ENCODE measurements at regions not wholly inside any gene's neighbourhood (a gene's known extent, or its start where the extent isn't known, plus 50 kb on each side); places are given as distances from the start of the nearest gene placed in this dataset.

DNA sequence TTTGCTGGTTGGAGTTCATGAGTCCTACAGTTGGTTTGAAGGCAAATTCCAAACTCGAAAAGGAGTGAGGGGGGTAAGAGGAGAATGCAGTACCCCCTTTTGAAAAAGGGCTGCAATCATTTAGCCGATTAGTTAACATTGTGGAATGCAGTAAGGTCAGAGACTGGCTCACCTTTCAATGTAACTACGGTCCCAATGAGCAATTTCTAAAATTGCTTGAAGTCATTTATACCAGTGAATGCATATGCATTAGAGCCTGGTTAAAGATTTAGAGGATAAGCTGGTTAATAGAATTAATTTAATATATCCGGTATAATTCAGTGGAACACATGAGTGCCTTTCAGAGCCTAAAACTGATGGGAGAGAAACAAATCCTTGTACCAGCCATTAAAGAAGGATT is 172.6 kb upstream of the PAPPA start:
- no peaks in the 10 kb centered on the region for H3K27me3 ChIP-seq (replicated peaks; ENCODE audit: control insufficient read depth, insufficient read depth, low read length)
- H3K4me1 ChIP-seq (ENCODE audit: control insufficient read depth, insufficient read depth, low read length), result no peaks in the 10 kb centered on the region
- no peak for DNase-seq (ENCODE audit: low read depth)
- H3K9ac ChIP-seq (ENCODE audit: low read length), result no peak overlapping the region
- no peak overlapping the region for H3K4me3 ChIP-seq (ENCODE audit: low read length)
- peaks cover 5% of the 10 kb centered on the region for H3K9me3 ChIP-seq (ENCODE audit: control insufficient read depth, low read length)
- H3K36me3 ChIP-seq (ENCODE audit: control insufficient read depth, insufficient read depth, low read length, severe bottlenecking), result no peaks in the 10 kb centered on the region

DNA sequence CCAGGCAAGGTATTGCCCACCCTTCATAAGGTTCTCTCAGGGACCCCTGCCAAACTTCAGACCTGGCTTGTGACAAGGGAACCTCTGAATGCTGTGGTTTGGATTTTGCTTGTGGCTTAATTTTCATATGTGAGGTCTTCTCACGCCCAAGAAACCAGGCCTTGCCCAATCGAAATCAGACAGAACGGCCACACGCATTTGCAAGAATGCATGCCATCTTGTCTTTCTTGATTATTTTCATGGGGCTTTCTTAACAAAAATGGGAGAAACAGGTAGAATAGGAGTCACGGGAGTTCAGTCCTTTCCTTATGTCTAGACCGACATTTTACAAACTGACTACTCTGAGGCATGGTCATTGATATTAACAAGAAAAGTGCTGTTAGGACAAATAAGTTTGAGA is 170.2 kb upstream of the PAPPA start:
- no peaks in the 10 kb centered on the region for H3K4me1 ChIP-seq (ENCODE audit: control insufficient read depth, insufficient read depth, low read length)
- H3K27me3 ChIP-seq (replicated peaks; ENCODE audit: control insufficient read depth, insufficient read depth, low read length), result no peaks in the 10 kb centered on the region
- no peak overlapping the region for H3K9ac ChIP-seq (ENCODE audit: low read length)
- H3K9me3 ChIP-seq (ENCODE audit: control insufficient read depth, low read length), result no peaks in the 10 kb centered on the region
- no peak for DNase-seq (ENCODE audit: low read depth)
- no peaks in the 10 kb centered on the region for H3K36me3 ChIP-seq (ENCODE audit: control insufficient read depth, insufficient read depth, low read length, severe bottlenecking)
- H3K4me3 ChIP-seq (ENCODE audit: low read length), result no peak overlapping the region

DNA sequence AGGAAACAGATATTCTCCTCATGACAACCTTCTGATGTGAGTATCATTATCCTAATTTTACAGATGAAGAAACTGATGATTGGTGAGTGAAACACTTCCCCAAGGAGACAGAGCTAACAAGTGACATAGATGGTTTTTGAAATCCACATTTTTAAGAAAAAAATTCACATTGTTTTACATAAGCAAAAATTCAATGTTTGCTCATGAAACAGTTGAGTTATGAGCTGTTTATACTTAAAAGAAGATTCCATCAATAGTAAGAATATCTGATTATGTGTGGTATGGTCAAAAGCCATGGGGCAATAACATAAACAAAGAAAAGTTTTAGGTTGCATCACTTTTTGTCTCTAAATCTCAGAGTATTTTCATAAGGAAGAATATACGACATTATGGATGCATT is 167.9 kb upstream of the PAPPA start:
- no peaks in the 10 kb centered on the region for H3K9me3 ChIP-seq (ENCODE audit: control insufficient read depth, low read length)
- no peaks in the 10 kb centered on the region for H3K36me3 ChIP-seq (ENCODE audit: control insufficient read depth, insufficient read depth, low read length, severe bottlenecking)
- H3K4me1 ChIP-seq (ENCODE audit: control insufficient read depth, insufficient read depth, low read length), result no peaks in the 10 kb centered on the region
- H3K4me3 ChIP-seq (ENCODE audit: low read length), result no peak overlapping the region
- DNase-seq (ENCODE audit: low read depth), result peak; percentile 76
- H3K27me3 ChIP-seq (replicated peaks; ENCODE audit: control insufficient read depth, insufficient read depth, low read length), result no peaks in the 10 kb centered on the region
- no peak overlapping the region for H3K9ac ChIP-seq (ENCODE audit: low read length)

DNA sequence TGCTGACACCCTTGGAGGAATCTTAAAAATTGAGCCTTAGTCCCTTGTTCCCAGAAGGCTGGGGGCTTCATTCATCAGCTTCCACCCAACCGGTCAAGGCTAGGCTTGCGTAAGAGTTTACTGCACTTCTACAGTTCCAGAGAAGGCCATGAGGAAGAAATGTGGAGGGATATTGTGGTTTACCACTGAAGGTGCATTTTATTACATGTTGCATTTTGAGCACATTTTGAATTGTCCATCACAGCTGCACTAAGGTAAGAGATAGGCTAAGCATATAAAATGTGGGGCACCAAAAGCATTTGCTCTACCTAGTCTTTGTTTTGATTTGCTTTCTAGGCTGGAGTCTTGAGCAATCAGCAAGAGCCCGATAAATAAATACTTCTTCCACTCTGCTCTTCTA is 167.1 kb upstream of the PAPPA start:
- no peaks in the 10 kb centered on the region for H3K4me1 ChIP-seq (ENCODE audit: control insufficient read depth, insufficient read depth, low read length)
- no peaks in the 10 kb centered on the region for H3K36me3 ChIP-seq (ENCODE audit: control insufficient read depth, insufficient read depth, low read length, severe bottlenecking)
- H3K9me3 ChIP-seq (ENCODE audit: control insufficient read depth, low read length), result no peaks in the 10 kb centered on the region
- H3K4me3 ChIP-seq (ENCODE audit: low read length), result no peak overlapping the region
- peak; percentile 43 for DNase-seq (ENCODE audit: low read depth)
- H3K9ac ChIP-seq (ENCODE audit: low read length), result no peak overlapping the region
- H3K27me3 ChIP-seq (replicated peaks; ENCODE audit: control insufficient read depth, insufficient read depth, low read length), result no peaks in the 10 kb centered on the region

DNA sequence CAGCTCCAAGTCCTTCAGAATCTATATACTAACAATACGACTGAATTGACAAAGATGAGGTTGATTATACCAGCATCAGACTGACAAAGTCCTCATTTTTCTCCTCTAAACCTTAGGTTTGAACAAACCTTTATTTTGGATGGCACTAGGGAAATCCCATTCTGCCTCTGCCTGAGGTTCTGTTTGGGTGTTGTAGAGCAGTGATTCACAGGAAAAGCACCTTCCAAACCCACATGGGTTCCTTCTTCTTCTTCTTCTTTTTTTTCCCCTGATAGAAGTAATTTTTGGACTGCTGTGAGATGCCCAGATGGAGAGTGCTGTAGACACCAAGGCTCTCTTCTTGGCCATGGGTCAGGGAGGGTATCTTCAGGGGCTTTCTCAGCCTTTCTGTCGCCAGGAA is 164.9 kb upstream of the PAPPA start:
- Histone ChIP-seq H3K27me3 (replicated peaks; ENCODE audit: control insufficient read depth, insufficient read depth, low read length) (no peaks in the 10 kb centered on the region), H3K9ac (ENCODE audit: low read length) (no peak overlapping the region), H3K4me1 (ENCODE audit: control insufficient read depth, insufficient read depth, low read length) (no peaks in the 10 kb centered on the region), H3K36me3 (ENCODE audit: control insufficient read depth, insufficient read depth, low read length, severe bottlenecking) (no peaks in the 10 kb centered on the region), H3K4me3 (ENCODE audit: low read length) (no peak overlapping the region), H3K9me3 (ENCODE audit: control insufficient read depth, low read length) (no peaks in the 10 kb centered on the region)
- DNase-seq (ENCODE audit: low read depth), result no peak

DNA sequence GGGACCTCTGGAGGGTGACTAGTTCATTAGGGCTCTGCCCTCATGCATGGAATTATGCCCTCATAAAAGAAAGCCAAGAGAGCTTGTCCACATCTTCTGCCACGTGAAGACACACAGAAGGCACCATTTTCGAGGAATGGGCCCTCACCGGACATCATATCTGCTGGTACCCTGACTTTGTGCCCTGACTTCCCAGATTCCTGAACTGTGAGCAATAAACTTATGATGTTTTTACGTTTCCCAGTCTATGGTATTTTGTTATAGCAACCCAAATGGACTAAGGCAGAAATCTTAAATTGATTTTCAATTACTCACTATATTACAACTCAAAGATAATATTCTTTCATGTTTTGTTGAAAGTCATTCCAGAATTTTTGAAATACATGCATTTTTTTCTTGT is 163.8 kb upstream of the PAPPA start:
- Histone ChIP-seq H3K9ac (ENCODE audit: low read length) (no peak overlapping the region), H3K4me3 (ENCODE audit: low read length) (no peak overlapping the region), H3K27me3 (replicated peaks; ENCODE audit: control insufficient read depth, insufficient read depth, low read length) (no peaks in the 10 kb centered on the region), H3K4me1 (ENCODE audit: control insufficient read depth, insufficient read depth, low read length) (no peaks in the 10 kb centered on the region), H3K9me3 (ENCODE audit: control insufficient read depth, low read length) (no peaks in the 10 kb centered on the region), H3K36me3 (ENCODE audit: control insufficient read depth, insufficient read depth, low read length, severe bottlenecking) (no peaks in the 10 kb centered on the region)
- no peak for DNase-seq (ENCODE audit: low read depth)

DNA sequence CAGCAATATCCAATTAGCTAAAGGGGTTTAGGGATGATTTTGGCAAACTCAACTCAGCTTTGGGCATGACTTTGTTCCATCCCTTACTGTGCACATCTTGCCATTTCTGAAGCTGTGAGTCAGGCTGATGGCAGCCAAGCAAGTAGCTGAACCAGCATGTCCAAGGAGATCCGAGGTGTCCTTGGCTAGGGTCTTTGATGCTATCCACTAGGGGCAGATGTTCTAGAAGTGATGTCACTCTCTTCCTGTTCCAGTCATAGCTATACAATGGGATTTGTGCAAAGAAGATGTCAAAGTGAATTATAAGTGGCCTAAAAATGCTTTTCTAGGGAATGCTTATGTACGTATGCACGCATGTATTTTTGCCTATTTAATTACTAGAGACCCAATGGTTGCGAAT is 160.8 kb upstream of the PAPPA start:
- no peak for DNase-seq (ENCODE audit: low read depth)
- Histone ChIP-seq H3K9ac (ENCODE audit: low read length) (no peak overlapping the region), H3K27me3 (replicated peaks; ENCODE audit: control insufficient read depth, insufficient read depth, low read length) (no peaks in the 10 kb centered on the region), H3K9me3 (ENCODE audit: control insufficient read depth, low read length) (no peaks in the 10 kb centered on the region), H3K4me1 (ENCODE audit: control insufficient read depth, insufficient read depth, low read length) (peaks cover 14% of the 10 kb centered on the region), H3K4me3 (ENCODE audit: low read length) (no peak overlapping the region), H3K36me3 (ENCODE audit: control insufficient read depth, insufficient read depth, low read length, severe bottlenecking) (no peaks in the 10 kb centered on the region)

DNA sequence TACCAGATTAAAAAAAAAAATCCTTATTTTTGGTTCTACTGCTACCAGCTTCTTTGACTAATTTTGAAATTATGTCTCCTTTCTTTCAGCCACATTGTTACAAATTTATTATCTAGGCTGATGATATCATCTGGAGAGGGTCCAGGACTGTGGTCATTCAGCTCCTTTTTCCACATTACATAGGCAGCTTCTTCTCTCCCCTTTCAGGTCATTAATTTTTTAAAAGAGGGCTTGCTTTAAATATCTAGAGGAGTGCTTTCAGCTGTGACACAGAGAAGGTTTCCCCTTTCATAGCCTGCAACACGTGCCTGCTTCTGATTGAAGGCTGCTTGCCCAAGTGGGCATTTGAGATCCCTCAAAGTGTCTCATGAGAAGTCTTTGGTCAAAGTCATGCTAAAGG is 155.7 kb upstream of the PAPPA start:
- no peaks in the 10 kb centered on the region for H3K36me3 ChIP-seq (ENCODE audit: control insufficient read depth, insufficient read depth, low read length, severe bottlenecking)
- no peaks in the 10 kb centered on the region for H3K9me3 ChIP-seq (ENCODE audit: control insufficient read depth, low read length)
- no peak overlapping the region for H3K4me3 ChIP-seq (ENCODE audit: low read length)
- DNase-seq (ENCODE audit: low read depth), result peak; percentile 62
- no peaks in the 10 kb centered on the region for H3K27me3 ChIP-seq (replicated peaks; ENCODE audit: control insufficient read depth, insufficient read depth, low read length)
- no peak overlapping the region for H3K9ac ChIP-seq (ENCODE audit: low read length)
- peaks cover 26% of the 10 kb centered on the region for H3K4me1 ChIP-seq (ENCODE audit: control insufficient read depth, insufficient read depth, low read length)

DNA sequence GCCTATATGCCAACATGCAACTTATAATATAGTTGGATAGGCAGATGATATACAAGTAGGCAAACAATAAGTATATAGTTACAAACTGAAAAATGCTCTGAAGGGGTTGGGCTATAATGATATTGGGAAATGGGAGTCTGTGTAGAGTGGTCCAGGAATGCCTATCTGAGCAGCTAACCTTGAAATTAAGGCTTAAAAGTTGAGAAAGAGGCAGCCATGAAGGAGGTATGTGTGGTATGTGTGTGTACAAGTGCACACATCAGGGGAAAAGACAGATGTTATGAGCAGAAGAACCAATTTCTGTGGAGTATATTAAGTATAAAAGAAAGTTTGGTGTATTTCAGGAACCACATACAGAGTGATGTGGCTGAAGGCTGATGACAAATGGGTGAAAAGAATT is 154.9 kb upstream of the PAPPA start:
- H3K27me3 ChIP-seq (replicated peaks; ENCODE audit: control insufficient read depth, insufficient read depth, low read length), result no peaks in the 10 kb centered on the region
- peak; percentile 66 for DNase-seq (ENCODE audit: low read depth)

DNA sequence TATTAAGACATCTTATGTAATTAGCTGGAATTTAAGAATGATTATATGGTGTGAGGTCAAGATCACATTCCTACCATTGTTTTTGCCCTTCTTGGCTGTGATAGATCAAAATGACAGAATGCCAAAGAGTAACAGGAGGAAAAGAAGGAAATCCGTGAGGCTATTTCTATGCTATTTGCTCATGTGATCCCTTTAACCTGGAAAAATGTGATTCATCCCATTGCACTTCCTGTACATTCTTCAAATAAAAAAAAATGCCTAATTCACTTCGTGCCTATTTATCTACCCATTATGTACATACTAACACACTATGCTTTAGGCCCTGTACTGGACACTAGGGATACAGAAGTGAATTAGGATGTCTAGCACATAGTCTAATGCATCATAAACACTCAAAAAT is 154.1 kb upstream of the PAPPA start:
- Histone ChIP-seq H3K9ac (ENCODE audit: low read length) (no peak overlapping the region), H3K27me3 (replicated peaks; ENCODE audit: control insufficient read depth, insufficient read depth, low read length) (no peaks in the 10 kb centered on the region), H3K4me1 (ENCODE audit: control insufficient read depth, insufficient read depth, low read length) (peaks cover 26% of the 10 kb centered on the region), H3K4me3 (ENCODE audit: low read length) (no peak overlapping the region), H3K36me3 (ENCODE audit: control insufficient read depth, insufficient read depth, low read length, severe bottlenecking) (no peaks in the 10 kb centered on the region), H3K9me3 (ENCODE audit: control insufficient read depth, low read length) (no peaks in the 10 kb centered on the region)
- DNase-seq (ENCODE audit: low read depth), result peak; percentile 28

More for the DNA sequence above, 154.9 kb upstream of the PAPPA start:
- no peaks in the 10 kb centered on the region for H3K36me3 ChIP-seq (ENCODE audit: control insufficient read depth, insufficient read depth, low read length, severe bottlenecking)
- H3K9me3 ChIP-seq (ENCODE audit: control insufficient read depth, low read length), result no peaks in the 10 kb centered on the region
- peaks cover 26% of the 10 kb centered on the region for H3K4me1 ChIP-seq (ENCODE audit: control insufficient read depth, insufficient read depth, low read length)
- no peak overlapping the region for H3K4me3 ChIP-seq (ENCODE audit: low read length)
- H3K9ac ChIP-seq (ENCODE audit: low read length), result no peak overlapping the region

DNA sequence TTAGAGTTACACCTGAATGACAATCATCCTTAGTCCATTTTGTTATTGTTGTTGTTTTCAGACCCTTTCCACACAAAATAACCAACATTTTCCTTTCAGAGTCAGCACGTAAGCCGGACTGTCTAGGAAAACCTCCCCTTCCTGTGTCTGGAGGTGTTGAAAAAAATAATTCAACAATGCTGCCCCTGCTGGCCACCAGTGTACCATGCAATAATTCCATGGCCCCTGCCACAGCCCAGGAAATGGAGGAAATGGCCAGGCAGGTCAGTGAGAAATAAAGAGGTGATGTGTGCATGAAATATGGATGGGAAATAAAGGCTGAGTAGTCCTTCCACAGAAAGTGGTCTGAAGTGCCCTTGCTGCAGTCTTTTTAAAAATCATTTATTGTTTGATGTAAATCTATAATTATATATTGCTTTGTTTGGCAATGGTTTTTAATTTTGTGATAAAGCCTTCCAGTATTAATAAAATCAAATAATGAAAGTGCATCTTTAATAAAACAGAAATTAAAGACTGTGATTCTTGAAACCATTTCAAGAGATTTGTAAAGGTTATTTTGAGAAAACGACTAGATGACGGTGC is 152.8 kb upstream of the PAPPA start:
- H3K4me3 ChIP-seq (ENCODE audit: low read length), result no peak overlapping the region
- no peaks in the 10 kb centered on the region for H3K9me3 ChIP-seq (ENCODE audit: control insufficient read depth, low read length)
- H3K9ac ChIP-seq (ENCODE audit: low read length), result no peak overlapping the region
- peaks cover 26% of the 10 kb centered on the region for H3K4me1 ChIP-seq (ENCODE audit: control insufficient read depth, insufficient read depth, low read length)
- H3K36me3 ChIP-seq (ENCODE audit: control insufficient read depth, insufficient read depth, low read length, severe bottlenecking), result no peaks in the 10 kb centered on the region
- DNase-seq (ENCODE audit: low read depth), result no peak
- H3K27me3 ChIP-seq (replicated peaks; ENCODE audit: control insufficient read depth, insufficient read depth, low read length), result no peaks in the 10 kb centered on the region

DNA sequence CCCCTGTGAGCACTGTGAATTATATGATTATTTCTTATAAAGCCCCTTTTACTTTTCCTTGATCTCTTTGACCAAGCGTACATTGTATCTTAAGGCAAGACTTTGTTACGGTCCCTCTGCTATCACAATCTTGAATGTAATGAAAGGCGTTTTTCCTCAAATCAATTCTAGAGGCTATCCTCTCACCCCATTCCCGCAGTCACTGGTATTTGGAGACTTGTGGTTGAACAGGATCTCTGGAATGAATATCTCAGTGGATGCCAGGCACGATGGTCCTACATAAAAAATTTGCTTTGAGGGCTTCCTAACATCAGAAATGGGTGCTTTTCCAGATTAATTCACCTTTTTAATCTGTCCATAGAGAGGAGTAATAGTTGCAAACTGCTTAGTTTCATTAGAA is 151.4 kb upstream of the PAPPA start:
- H3K36me3 ChIP-seq (ENCODE audit: control insufficient read depth, insufficient read depth, low read length, severe bottlenecking), result no peaks in the 10 kb centered on the region
- H3K4me3 ChIP-seq (ENCODE audit: low read length), result no peak overlapping the region
- no peak overlapping the region for H3K9ac ChIP-seq (ENCODE audit: low read length)
- DNase-seq (ENCODE audit: low read depth), result no peak
- no peaks in the 10 kb centered on the region for H3K9me3 ChIP-seq (ENCODE audit: control insufficient read depth, low read length)
- H3K4me1 ChIP-seq (ENCODE audit: control insufficient read depth, insufficient read depth, low read length), result peaks cover 19% of the 10 kb centered on the region
- H3K27me3 ChIP-seq (replicated peaks; ENCODE audit: control insufficient read depth, insufficient read depth, low read length), result no peaks in the 10 kb centered on the region
